Transverse colon (tissue), 4 donors: ENCODE measurements at regions not wholly inside any gene's neighbourhood (a gene's known extent, or its start where the extent isn't known, plus 50 kb on each side); places are given as distances from the start of the nearest gene placed in this dataset.

Experiments
- EP300 ChIP-seq: sonication (generic); formaldehyde crosslinking; IDR thresholded peaks from one replicate; pipeline ENCODE4 v1.6.1; 2017; ENCODE audit warnings: antibody characterized with exemption, low read depth
- POLR2A ChIP-seq: fragments of 450-650 bp; IDR thresholded peaks from one replicate; pipeline ENCODE4 v1.6.1; 2016; ENCODE audit warnings: antibody characterized with exemption, mild to moderate bottlenecking, moderate library complexity
- POLR2AphosphoS5 ChIP-seq, 3 donors: sonication (generic); formaldehyde crosslinking; IDR thresholded peaks; one replicate each; pipeline ENCODE4 v1.6.1; 2016; ENCODE audit warnings: antibody characterized with exemption in 3 of 3
- TF ChIP-seq, protein P1 (sequence below), 5 experiments: fragments of 200-600 bp in 3 of 5; fragments of 450-650 bp in 2 of 5; sonication (generic) in 3 of 5; IDR thresholded peaks; 1 replicate in 2 of 5; 2 replicates in 3 of 5; pipeline ENCODE4 v1.5.1; 2016 to 2017; ENCODE audit warnings: antibody characterized with exemption in 5 of 5, inconsistent platforms in 3 of 5, mild to moderate bottlenecking in 2 of 5, moderate library complexity in 1 of 5

DNA sequence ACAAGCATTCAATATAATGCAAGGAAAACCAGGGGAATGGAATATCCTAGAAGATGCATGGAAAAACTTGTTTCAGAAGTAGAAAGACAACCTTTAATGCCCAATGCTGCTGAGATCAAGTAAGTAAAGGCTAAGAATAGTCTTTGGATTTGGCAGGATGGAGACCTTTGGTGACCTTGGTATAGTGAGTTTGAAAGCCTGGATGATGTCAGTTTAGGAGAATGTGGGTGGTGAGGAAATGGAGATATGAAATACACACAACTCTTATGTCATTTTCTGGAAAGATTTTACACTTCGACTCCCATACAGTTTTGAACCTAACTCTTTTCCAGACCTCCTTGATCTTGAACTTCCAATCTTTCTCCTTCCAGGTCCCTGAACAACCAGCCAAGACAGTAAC lies 185.7 kb downstream of the TFEC start:
- TF ChIP-seq, protein P1, sequence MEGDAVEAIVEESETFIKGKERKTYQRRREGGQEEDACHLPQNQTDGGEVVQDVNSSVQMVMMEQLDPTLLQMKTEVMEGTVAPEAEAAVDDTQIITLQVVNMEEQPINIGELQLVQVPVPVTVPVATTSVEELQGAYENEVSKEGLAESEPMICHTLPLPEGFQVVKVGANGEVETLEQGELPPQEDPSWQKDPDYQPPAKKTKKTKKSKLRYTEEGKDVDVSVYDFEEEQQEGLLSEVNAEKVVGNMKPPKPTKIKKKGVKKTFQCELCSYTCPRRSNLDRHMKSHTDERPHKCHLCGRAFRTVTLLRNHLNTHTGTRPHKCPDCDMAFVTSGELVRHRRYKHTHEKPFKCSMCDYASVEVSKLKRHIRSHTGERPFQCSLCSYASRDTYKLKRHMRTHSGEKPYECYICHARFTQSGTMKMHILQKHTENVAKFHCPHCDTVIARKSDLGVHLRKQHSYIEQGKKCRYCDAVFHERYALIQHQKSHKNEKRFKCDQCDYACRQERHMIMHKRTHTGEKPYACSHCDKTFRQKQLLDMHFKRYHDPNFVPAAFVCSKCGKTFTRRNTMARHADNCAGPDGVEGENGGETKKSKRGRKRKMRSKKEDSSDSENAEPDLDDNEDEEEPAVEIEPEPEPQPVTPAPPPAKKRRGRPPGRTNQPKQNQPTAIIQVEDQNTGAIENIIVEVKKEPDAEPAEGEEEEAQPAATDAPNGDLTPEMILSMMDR (IDR thresholded peaks at IDR 0.05), result no peak
- TF ChIP-seq EP300 (no peak), POLR2AphosphoS5 (IDR thresholded peaks at IDR 0.05) (no peak), POLR2A (no peak)
